HG03196 (cell line): ENCODE measurements at regions not wholly inside any gene's neighbourhood (a gene's known extent, or its start where the extent isn't known, plus 50 kb on each side); places are given as distances from the start of the nearest gene placed in this dataset.

Experiments used
- ATAC-seq: cut with Tn5 transposase; IDR thresholded peaks from one replicate; pipeline ENCODE4 v1.9.1; 2021; ENCODE audit not compliant: unreplicated experiment

DNA sequence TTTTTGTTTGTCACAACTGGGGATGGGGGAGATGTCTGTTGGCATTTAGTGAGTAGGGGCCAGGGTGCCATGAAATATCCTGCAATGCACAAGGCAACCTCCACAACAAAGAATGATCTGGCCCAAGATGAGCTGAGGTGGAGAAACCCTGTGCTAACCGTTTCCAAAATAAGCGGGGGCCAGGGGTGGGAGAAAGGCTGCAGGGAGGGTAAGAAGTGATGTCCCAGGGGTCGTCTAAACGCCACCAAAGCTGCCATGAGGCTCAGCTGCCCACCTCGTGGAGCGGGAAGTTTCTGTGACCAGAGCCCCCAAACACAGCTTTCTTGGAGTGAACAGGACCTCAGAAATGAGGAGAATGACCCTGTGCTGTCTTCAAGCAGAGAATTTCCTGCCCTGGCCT lies 76.5 kb upstream of the CDH5 start:
- no peak for ATAC-seq

DNA sequence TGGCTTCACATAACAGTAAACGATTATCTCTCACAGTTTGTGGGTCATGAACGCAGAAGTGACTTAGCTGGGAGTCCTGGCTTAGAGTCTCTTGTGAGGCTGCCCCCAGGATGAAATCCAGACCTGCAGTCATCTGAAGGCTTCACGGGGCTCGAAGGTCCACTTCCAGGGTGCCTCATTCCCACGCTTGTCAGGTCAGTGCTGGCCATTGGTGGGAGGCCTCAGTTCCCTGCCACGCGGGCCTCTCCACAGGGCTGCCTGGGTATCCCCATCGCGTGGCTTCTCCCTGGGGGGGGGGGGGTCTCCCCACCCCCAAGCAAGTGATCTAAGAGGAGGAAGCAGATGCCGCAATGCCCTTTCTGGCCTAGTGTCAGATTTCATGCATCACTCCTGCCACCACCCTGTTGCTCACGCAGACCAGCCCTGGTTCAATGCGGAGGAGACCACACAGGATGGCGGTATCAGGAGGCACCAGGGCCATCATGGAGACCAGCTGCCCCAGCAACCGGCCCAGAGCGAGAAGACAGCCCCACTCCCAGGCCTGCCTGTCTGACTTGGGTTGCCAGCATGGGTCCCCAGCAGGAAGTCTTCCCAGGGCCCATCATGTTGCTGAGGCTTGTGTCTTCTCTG lies 77.3 kb upstream of the CDH5 start:
- no peak for ATAC-seq

DNA sequence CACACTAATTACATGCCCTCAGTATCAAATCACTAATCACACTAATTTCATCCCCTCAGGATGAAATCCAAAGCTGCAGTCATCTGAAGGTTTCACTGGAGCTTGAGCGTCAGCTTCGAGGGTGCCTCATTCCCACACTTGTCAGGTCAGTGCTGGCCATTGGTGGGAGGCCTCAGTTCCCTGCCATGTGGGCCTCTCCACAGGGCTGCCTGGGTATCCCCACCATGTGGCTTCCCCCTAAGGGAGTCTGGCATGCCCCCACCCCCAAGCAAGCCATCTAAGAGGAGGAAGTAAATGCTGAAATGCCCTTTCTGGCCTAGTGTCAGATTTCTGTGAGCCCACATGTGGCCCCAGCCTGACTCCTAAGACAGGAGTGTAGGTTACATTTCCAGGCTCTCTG lies 78.6 kb upstream of the CDH5 start:
- ATAC-seq: no peak

GRCh38 chr16:66287416-66287815 lies 79.1 kb upstream of the CDH5 start:
- ATAC-seq: no peak

DNA sequence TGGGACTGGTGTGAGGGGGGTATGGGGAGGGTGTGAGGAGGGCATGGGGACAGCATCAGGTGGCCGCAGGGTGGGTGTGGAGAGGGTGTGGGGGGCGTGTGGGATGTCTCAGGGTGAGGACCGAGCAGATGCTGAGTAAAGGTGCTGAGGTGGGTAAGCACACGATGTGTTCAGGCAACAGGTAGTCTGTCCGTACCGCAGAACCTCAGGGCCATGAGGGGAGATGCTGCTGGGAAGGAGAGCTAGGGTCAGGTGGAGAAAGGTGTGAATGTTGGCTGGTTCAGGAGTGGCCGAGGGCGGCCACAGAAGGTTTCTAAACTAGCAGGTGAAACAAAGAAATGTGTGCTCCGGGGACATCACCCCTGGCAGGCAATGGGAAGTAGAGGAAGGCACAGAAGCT lies 80.0 kb upstream of the CDH5 start:
- no peak for ATAC-seq

DNA sequence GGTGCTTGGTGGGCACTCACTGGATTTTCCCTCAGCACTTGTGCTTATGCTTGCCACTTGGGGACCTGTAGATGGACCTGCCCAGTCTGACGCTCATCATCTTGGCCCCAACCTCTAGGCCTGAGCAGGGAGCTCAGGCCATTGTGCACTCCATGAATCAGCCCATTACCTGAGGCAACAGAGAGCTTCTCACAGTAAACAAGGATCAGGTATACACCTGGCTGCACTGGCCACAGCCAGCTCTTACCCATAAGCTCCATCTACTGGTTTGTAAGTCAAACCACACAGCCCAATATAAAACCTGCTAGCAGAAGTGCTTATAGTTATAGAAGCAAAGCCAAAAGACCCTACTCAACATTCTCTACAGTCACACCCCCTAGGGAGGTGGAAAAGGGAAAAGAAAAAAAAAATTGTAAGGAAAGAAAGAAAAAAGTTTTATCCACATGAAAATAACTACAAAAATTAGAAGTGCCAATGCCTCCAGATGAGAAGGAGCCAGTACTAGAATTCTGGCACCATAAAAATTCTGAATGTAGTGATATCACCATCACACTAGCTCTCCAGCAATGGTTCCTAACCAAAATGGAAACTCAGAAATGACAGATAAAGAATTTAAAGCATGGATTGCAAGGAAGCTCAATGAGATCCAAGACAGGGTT lies 87.8 kb upstream of the CDH5 start:
- no peak for ATAC-seq

DNA sequence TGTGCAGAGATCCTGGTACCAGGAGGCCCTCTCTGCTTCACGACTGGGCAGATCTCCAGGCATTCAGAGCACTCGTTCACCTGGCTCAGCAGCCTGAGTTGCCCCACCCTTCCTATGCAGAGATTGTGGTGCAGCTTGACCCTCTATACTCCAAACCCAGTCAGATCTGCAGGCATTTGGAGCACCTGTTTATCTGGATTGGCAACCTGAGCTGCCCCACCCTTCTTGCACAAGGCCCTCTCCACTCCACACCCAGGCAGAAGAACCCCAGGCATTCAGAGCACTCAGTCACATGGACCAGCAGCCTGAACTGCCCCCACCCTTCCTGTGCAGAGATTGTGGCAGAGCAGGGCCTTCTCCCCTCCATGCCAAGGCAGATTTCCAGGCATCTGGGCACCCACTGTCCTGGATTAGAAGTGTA lies 88.4 kb upstream of the CDH5 start:
- ATAC-seq: no peak

- no peak for ATAC-seq
These were observed 89.0 kb upstream of the CDH5 start for GRCh38 chr16:66277311-66278070.

DNA sequence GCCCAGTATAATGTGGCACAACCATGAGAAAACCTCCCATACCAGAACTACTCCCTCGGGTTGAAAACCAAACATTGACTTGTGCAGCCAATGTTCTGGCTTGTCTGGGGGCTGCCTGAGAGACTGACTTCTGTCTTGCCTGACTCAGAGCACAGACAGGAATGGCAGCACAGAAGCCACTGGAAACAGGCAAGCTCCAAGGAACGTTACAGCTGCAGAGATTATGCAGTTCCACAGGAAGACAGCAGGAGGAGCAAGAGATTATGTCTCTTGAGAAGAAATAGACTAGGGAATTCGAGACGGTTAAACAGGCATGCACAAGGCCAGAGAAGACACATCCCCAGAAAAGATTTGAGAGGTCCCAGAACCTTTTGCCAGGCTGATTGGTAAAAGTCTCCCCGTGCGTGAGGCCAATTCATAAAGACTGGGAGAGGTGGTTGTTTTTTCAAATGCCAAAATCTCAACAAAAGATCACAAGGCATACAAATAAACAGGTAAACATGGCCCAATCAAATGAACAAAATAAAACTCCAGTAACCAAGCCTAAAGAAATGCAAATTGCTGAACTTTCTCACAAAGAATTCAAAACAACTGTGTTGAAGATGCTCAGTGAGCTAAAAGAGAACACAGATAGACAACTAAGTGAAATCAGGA lies 90.6 kb upstream of the CDH5 start:
- ATAC-seq: no peak

DNA sequence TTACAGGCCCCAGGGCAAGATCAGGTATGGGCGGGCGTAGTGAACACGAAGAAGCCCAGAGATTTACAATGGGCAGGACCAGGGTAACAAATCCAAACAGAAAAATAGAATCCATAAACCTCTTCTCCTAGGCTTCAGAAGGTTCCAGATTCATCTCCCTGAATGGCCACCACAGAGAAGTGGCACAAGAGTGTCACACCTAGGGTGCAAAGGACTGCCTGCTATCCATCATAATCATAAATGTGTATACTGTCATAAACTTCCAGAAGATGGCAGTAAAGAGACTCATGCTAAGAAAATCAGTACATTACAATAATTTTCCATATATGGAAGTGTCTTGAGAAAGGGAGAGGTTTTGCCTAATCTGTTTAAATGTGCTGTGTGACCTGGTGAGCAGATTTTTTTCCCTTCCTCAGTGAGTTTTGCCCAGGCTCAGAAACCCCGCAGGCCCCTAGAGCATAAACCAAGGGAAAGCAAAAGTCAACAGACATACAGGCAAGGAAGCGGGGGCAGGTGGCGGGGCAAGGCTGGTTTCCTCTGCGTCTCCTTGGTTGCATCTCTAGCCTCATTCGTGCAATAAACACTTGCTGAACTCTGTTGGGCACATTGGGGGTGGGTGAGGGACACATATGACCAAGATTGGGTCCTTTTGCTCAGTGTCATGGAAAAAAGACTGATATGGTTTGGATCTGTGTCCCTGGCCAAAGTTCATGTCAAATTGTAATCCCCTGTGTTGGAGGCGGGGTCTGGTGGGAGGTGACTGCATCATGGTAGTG lies 92.0 kb upstream of the CDH5 start:
- ATAC-seq: no peak

DNA sequence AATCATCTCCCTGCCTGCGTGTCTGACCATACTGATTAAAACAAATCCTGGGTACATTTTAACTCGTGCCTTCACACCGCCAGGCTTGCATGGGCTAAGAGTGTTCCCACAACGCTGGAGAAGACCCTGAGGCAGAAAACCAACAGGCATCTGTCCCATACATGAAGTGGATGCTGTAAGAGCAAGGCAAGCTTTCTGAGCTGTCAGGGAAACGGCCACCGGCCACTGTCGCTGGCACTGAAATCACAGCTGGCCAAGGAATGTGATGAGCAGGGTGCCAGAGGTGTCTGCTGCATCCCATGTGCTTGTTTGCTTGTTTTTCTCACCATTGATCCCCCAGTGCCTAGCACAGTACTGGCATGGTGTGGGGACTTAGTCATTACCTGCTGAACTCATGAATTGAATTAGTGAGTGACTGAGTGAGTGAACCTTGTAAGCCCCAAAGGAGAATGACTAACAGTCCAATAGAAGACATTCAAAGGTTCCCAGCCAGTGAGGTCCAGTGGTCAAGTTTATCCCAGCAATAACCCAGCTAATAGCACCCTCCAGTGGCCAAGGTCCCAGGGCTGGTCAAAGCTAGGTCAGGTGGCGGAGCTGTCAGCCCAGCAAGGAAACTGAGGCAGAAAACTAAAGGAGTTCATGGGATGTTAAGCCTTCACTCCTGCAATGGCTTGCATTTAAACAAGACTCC lies 92.7 kb upstream of the CDH5 start:
- no peak for ATAC-seq

GRCh38 chr16:66273053-66273452 lies 93.4 kb upstream of the CDH5 start:
- no peak for ATAC-seq

- ATAC-seq: no peak
These were observed 94.0 kb upstream of the CDH5 start for GRCh38 chr16:66272461-66272860.

DNA sequence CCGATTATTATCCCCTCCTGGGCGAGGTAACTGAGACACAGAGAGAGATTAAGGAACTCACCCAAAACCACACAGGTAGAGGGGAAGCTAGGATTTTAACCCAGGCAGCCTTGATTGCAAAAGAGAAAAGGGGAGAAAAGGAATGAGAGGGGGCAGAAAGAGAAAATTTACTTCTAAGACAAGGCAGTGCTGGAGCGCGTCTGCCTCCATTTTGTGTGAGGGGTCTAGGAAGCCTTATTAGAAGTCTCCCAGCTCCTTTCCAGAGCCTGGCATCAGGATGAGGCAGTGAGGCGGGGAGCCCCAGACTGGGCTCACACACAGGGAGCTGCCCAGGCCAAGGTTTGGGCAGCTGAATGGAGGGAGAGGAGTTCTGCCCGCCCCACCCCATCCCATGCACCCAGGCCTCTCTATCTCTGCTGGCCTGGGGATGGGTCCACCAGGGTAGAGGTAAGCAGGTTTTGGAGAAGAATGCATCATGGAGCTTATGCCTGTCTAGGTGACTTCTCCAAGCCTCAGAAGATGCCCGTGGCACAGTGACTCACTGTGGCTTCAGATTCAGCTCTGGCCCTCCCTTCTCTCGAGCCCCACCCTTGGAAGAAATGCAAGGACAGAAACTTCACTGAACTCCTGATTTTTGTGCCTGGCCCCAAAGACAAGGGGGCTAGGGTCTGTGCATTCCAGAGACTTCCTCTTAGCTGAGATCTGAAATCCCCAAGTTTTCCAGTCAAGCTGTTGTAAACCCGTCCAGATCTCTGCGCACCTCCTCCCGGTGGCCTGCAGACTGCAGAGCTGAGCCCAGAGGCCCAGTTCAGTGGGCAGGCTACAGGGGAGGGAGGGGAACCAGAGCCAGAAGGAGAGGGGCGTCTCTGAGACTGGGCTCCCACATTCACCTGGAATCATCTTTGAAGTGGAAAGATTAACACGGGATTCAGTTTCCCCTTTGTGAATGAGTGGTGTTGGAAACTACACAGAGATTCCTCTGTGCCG lies 95.1 kb upstream of the CDH5 start:
- no peak for ATAC-seq

DNA sequence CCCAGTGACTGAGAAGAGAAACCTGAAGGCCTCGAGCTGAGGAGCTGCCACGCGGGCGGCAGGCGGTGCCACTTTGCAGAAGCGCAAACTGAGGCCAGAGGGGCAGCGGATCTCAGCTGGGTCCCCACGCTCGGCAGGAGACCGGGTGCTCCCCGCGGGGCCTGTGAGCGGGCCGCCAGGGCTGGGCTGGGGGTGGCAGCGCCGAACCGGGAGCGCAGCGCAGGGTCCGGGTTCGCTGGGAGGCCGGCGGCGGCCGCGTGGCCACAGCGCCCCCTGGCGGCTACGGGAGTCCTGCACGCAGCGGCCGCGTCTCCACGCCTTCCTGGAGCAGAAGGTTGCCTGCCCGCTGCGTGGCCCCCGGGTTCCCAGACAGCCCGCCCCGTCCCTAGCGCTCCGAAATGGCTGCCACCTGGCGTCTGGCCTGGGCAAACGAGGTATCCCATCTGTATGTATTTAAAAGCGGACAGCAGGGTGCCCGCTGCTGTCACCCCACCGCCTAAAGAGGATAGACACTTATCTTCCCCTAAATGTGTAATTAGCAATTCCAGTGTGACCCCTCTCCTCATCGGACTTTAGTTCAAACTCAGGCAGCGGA lies 96.1 kb upstream of the CDH5 start:
- no peak for ATAC-seq

DNA sequence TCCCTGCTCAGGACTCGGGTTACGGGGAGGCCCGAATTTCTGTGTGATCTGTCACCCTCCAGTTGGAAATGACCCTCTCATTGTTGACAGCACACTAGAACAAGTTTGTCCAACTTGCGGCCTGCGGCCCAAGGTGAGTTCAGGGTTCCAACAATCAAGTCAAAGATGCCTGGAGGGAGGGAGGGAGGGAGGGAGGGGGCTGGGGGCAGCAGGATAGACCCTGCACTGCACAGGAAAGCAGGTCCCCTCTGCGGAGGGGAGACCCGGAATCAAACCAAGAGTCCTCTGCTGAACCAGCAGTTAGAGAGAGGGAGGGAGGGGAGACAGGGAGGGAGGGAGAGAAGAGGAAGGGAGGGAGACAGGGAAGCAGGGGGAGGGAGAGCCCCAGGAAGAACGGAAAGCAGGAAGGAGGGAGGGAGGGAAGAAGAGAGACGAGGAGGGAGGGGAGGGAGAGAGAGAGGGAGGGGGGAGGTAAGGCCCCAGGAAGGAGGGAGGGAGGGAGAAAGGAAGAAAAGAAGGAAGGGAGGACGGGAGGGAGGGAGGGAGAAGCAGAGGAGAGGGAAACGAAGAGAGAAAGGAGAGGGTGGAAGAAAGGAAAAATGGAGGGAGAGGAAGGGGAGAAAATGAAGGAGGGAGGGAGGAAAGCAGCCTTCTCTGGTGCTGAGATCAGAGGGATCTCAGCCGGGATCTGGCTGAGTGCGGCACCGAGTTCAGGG lies 96.7 kb upstream of the CDH5 start:
- no peak for ATAC-seq

DNA sequence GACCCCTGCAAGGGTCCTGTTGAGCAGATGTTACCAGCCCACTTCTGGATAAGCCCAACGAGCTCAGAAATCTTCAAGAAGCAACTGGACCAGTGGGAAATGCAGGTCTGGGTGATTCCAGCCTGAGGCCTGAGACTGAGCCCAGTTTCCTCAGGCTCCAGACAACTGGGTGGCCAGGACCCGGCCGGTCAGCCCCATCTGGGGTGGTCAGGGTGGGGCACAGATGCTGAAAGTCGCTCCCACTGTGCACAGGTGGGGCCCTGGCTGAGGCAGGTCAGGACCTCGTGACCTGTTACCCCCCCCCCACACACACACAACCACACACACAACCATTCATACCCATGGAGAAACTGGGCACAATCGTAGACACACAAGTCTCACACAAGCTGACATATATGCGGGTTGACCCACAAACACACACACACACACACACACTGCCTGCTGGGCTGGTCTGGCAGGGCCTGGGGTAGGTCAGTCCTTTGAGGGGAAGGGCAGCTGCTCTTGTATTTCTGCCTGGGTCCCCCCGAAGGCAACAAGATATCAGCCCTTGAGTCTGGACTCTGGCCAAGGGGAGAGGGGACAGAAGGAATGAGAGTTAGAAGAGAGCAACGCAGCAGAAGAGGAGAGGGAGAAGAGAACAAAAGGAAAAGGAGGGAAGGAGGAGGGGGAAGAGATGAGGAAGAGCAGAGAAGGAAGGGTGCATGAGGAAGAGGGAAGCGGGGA lies 99.0 kb upstream of the CDH5 start:
- ATAC-seq: no peak
